Activated B cell treated with CpG ODN at 0.5 μM for 24 hours (primary cell): ENCODE measurements at regions not wholly inside any gene's neighbourhood (a gene's known extent, or its start where the extent isn't known, plus 50 kb on each side); places are given as distances from the start of the nearest gene placed in this dataset.

Experiments used
- ATAC-seq: fragments of 200-7000 bp; cut with Tn5 transposase; one replicate; pipeline ENCODE4 v1.10.0; 2021; ENCODE audit warnings: low read depth, mild to moderate bottlenecking, moderate library complexity
- CTCF ChIA-PET: fragments of 350-600 bp; sonication (Branson Sonifier 250); formaldehyde crosslinking; loops from one replicate; lab custom pipeline; 2021; ENCODE audit warnings: antibody characterized with exemption; lab: Charles Lee
- POLR2A ChIA-PET: fragments of 350-600 bp; sonication (Branson Sonifier 250); formaldehyde crosslinking; loops from one replicate; lab custom pipeline; 2021; ENCODE audit warnings: antibody characterized with exemption; lab: Charles Lee
- DNase-seq: peaks from one replicate; pipeline ENCODE4 v3.0.0; 2022
- H3K27ac Mint-ChIP-seq: one replicate; pipeline ENCODE4 v1.8.0; 2020; ENCODE audit warnings: mixed read lengths
- H3K27me3 Mint-ChIP-seq: one replicate; pipeline ENCODE4 v1.8.0; 2021; ENCODE audit warnings: mixed read lengths
- H3K36me3 Mint-ChIP-seq: one replicate; pipeline ENCODE4 v1.8.0; 2021; ENCODE audit warnings: low read depth, mixed read lengths
- H3K4me1 Mint-ChIP-seq: one replicate; pipeline ENCODE4 v1.8.0; 2021; ENCODE audit warnings: mixed read lengths
- H3K4me3 Mint-ChIP-seq: one replicate; pipeline ENCODE4 v1.8.0; 2020; ENCODE audit warnings: mild to moderate bottlenecking, mixed read lengths
- H3K9me3 Mint-ChIP-seq: one replicate; pipeline ENCODE4 v1.8.0; 2020; ENCODE audit warnings: mixed read lengths
- intact Hi-C: fragments of 100-400 bp; cut with micrococcal nuclease; formaldehyde crosslinking; loops from one replicate; pipeline ENCODE4 v1.15.1; 2024
- TF ChIP-seq, protein P1 (sequence below): fragments of 200-600 bp; IDR thresholded peaks from one replicate; pipeline ENCODE4 v1.8.0; 2022; ENCODE audit warnings: antibody characterized with exemption, mild to moderate bottlenecking

DNA sequence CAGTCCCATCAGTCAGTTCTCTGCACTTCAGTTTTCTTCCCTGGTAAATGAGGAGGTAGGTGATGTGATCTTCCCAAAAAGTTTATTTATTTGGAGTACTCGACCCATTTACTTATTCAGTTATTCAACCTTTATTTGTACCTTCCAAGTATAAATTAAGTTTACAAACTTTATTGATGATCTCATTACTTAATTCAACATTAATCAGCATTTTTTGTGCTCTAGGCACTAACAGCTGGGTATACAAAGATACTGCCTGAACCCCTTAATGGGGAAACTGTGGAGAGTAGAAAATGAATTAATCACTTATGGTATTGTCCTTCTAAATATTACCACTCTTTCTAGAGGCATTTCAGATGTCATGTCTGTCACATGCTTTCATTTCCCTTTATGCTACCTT is 293.3 kb downstream of the DLEU7 start:
- peaks cover 8% of the 10 kb centered on the region for H3K4me1 Mint-ChIP-seq
- no peaks in the 10 kb centered on the region for H3K27me3 Mint-ChIP-seq
- ChIA-PET CTCF (no interaction called here), POLR2A (no interaction called here)
- H3K9me3 Mint-ChIP-seq = peaks cover 6% of the 10 kb centered on the region
- ATAC-seq = no peak
- intact Hi-C loops = loop anchor here (5.0 kb wide), 1 partner anchor 37 kb away; no protein-coding TSS in a partner anchor
- H3K4me3 Mint-ChIP-seq = no peak overlapping the region
- no peak overlapping the region for H3K27ac Mint-ChIP-seq
- TF ChIP-seq, protein P1, sequence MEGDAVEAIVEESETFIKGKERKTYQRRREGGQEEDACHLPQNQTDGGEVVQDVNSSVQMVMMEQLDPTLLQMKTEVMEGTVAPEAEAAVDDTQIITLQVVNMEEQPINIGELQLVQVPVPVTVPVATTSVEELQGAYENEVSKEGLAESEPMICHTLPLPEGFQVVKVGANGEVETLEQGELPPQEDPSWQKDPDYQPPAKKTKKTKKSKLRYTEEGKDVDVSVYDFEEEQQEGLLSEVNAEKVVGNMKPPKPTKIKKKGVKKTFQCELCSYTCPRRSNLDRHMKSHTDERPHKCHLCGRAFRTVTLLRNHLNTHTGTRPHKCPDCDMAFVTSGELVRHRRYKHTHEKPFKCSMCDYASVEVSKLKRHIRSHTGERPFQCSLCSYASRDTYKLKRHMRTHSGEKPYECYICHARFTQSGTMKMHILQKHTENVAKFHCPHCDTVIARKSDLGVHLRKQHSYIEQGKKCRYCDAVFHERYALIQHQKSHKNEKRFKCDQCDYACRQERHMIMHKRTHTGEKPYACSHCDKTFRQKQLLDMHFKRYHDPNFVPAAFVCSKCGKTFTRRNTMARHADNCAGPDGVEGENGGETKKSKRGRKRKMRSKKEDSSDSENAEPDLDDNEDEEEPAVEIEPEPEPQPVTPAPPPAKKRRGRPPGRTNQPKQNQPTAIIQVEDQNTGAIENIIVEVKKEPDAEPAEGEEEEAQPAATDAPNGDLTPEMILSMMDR = no peak
- H3K36me3 Mint-ChIP-seq = no peaks in the 10 kb centered on the region
- DNase-seq = no peak

DNA sequence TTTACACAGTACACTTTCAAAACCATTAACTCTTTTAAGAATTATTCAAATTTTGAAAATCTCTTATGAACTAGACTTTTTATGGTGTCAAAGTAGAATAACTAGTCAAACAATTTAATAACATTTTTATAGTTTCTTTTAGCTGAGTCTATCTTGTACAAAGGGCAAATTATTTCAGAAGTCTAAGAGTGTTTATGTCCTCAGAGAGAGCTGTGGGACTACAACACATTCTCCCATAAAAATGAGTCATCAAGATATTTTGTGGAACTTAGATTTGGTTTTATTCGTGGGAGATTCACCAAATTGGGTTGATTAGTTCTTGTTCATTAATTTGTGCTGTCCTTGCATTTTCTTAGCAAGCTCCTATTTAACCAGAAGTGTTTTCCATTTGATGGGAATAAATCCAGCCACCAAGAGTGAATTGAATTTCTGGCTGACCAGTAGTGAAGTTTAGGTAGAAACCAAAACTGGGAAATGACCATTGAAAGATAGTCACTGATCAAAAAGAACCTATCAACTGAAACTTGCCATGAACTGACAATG is 291.0 kb downstream of the DLEU7 start:
- DNase-seq (no peak), ATAC-seq (no peak)
- H3K9me3 Mint-ChIP-seq = peaks cover 6% of the 10 kb centered on the region
- ChIA-PET POLR2A (no interaction called here), CTCF (no interaction called here)
- H3K36me3 Mint-ChIP-seq = no peaks in the 10 kb centered on the region
- intact Hi-C loops = loop anchor here (5.0 kb wide), 1 partner anchor 35 kb away; no protein-coding TSS in a partner anchor
- peaks cover 8% of the 10 kb centered on the region for H3K4me1 Mint-ChIP-seq
- no peak overlapping the region for H3K4me3 Mint-ChIP-seq
- TF ChIP-seq, protein P1 = no peak
- no peaks in the 10 kb centered on the region for H3K27me3 Mint-ChIP-seq
- no peak overlapping the region for H3K27ac Mint-ChIP-seq

- ATAC-seq (no peak), DNase-seq (no peak)
- Mint-ChIP-seq H3K36me3 (no peaks in the 10 kb centered on the region), H3K27me3 (no peaks in the 10 kb centered on the region), H3K4me3 (no peak overlapping the region), H3K9me3 (peaks cover 6% of the 10 kb centered on the region), H3K4me1 (no peaks in the 10 kb centered on the region), H3K27ac (no peak overlapping the region)
- ChIA-PET CTCF (no interaction called here), POLR2A (no interaction called here)
- TF ChIP-seq, protein P1 = no peak
- intact Hi-C loops = no loop called here
Observed at GRCh38 chr13:50561739-50562138, 281.8 kb downstream of the DLEU7 start.

DNA sequence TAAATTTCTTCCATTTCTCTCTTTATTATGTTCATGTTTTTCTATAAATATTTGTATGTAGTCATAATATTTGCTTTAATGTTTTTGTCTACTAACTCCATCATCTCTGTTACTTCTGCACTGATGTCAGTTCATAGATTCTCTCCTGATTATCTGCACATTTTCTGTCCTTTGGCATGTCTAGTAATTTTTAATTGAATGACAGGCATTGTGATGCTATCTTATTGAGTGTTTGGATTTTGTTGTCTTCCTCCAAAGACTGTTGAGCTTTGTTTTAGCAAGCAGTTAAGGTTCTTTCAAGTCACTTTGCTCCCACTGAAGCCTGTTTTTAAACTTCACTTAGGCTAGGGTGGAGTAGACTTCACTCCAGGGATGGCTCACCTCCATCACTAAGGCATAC is 276.8 kb downstream of the DLEU7 start:
- TF ChIP-seq, protein P1 = no peak
- ATAC-seq (no peak), DNase-seq (no peak)
- peaks cover 13% of the 10 kb centered on the region for H3K9me3 Mint-ChIP-seq
- no peak overlapping the region for H3K4me3 Mint-ChIP-seq
- peaks cover 2% of the 10 kb centered on the region for H3K36me3 Mint-ChIP-seq
- no peaks in the 10 kb centered on the region for H3K4me1 Mint-ChIP-seq
- no peak overlapping the region for H3K27ac Mint-ChIP-seq
- no peaks in the 10 kb centered on the region for H3K27me3 Mint-ChIP-seq
- intact Hi-C loops = no loop called here
- POLR2A ChIA-PET = no interaction called here
- CTCF ChIA-PET = no interaction called here

DNA sequence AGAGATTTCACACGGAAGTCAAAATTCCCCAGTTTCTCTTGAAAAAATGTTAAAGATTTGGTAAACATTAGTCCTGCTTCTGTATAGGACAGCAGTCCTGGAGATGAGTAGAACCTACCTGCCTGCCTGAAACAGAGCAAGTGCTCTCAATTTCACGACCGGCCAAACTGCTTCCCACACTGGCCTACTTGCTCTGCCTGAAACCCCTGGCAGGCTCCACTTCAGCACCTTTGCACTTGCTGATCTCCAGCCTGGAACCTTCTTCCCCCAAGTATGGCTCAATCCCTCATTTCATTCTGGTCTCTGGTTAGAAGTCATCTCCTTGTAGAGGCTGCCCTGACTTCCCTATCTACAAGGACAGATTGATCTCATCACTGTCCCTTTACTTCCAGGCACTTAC is 271.4 kb downstream of the DLEU7 start:
- Mint-ChIP-seq H3K9me3 (peaks cover 4% of the 10 kb centered on the region), H3K4me1 (peaks cover 17% of the 10 kb centered on the region), H3K27me3 (no peaks in the 10 kb centered on the region), H3K36me3 (peaks cover 1% of the 10 kb centered on the region), H3K4me3 (no peak overlapping the region), H3K27ac (no peak overlapping the region)
- intact Hi-C loops = no loop called here
- ATAC-seq (no peak), DNase-seq (no peak)
- CTCF ChIA-PET = no interaction called here
- POLR2A ChIA-PET = no interaction called here
- TF ChIP-seq, protein P1 = no peak
